Endothelial cell of umbilical vein (primary cell): ENCODE measurements at regions not wholly inside any gene's neighbourhood (a gene's known extent, or its start where the extent isn't known, plus 50 kb on each side); places are given as distances from the start of the nearest gene placed in this dataset.

Experiments used
- BruUV-seq: library from RNA; stranded (reverse); fragments of 400-500 nt; replicated peaks from 2 replicates; lab custom pipeline; 2021; lab: Mats Ljungman, UMichigan
- CTCF ChIA-PET: fragments of 300-600, 350-600 bp; sonication (Branson Sonifier 250); formaldehyde crosslinking; loops from one replicate; lab custom pipeline; 2021; ENCODE audit warnings: antibody characterized with exemption, inconsistent platforms; lab: Charles Lee
- POLR2A ChIA-PET: fragments of 300-600, 350-600 bp; sonication (Branson Sonifier 250); formaldehyde crosslinking; loops from one replicate; lab custom pipeline; 2021; ENCODE audit warnings: antibody characterized with exemption, inconsistent platforms; lab: Charles Lee
- DNase-seq: peaks from one replicate; pipeline ENCODE4 v3.0.0-alpha.2; 2011; ENCODE audit warnings: low read depth, low spot score
- FAIRE-seq: peaks from 2 replicates; lab custom pipeline; 2011; peaks lifted over from hg19 to GRCh38; lab: Jason Lieb, UNC
- H2AFZ ChIP-seq: 2 replicates; pipeline ENCODE4 v1.6.0; 2012; ENCODE audit warnings: low read depth, low read length, control low read depth, inconsistent platforms
- H3K27ac ChIP-seq: 2 replicates; pipeline ENCODE4 v1.5.1; 2011; ENCODE audit warnings: low read depth, mild to moderate bottlenecking, control low read depth, low read length, moderate library complexity; ENCODE audit not compliant: insufficient read depth
- H3K27me3 ChIP-seq, 2 experiments: 2 replicates each; pipeline versions ENCODE4 v1.6.0 to v1.6.1; 2011; ENCODE audit warnings: low read length in 2 of 2, mixed read lengths in 1 of 2; ENCODE audit not compliant: control insufficient read depth in 2 of 2, insufficient read depth in 2 of 2
- H3K36me3 ChIP-seq, 2 experiments: 2 replicates in 1 of 2; 3 replicates in 1 of 2; pipeline ENCODE4 v1.5.1; 2011; ENCODE audit warnings: low read length in 2 of 2, mild to moderate bottlenecking in 1 of 2, moderate library complexity in 1 of 2; ENCODE audit not compliant: control insufficient read depth in 2 of 2, insufficient read depth in 2 of 2; ENCODE audit errors: extremely low read depth in 1 of 2
- H3K4me1 ChIP-seq: 3 replicates; pipeline ENCODE4 v1.5.1; 2011; ENCODE audit warnings: mild to moderate bottlenecking, low read length; ENCODE audit not compliant: control insufficient read depth, insufficient read depth; ENCODE audit errors: extremely low read depth
- H3K4me2 ChIP-seq: 2 replicates; pipeline ENCODE4 v1.6.1; 2011; ENCODE audit warnings: low read length, control low read depth, mixed read lengths; ENCODE audit not compliant: insufficient read depth
- H3K4me3 ChIP-seq, 3 experiments: fragments of 200-600 bp in 1 of 3; sonication (generic), shearing (Covaris generic) in 1 of 3; replicated peaks in 1 of 3; 2 replicates each; pipeline ENCODE4 v1.5.1; 2011 to 2016; ENCODE audit warnings: control low read depth in 3 of 3, low read length in 3 of 3, mild to moderate bottlenecking in 2 of 3, inconsistent platforms in 1 of 3, low read depth in 1 of 3, moderate library complexity in 1 of 3; ENCODE audit not compliant: insufficient read depth in 1 of 3
- H3K79me2 ChIP-seq: 2 replicates; pipeline ENCODE4 v1.6.0; 2012; ENCODE audit warnings: low read length, inconsistent platforms; ENCODE audit not compliant: control insufficient read depth, insufficient read depth
- H3K9ac ChIP-seq: replicated peaks from 2 replicates; pipeline ENCODE3; 2011; ENCODE audit warnings: low read length, control low read depth; ENCODE audit not compliant: insufficient read depth; ENCODE audit errors: extremely low read depth
- H3K9me1 ChIP-seq: replicated peaks from 3 replicates; pipeline ENCODE4 v1.6.0; 2011; ENCODE audit warnings: mild to moderate bottlenecking, low read length; ENCODE audit not compliant: control insufficient read depth, insufficient read depth; ENCODE audit errors: extremely low read depth
- H3K9me3 ChIP-seq: replicated peaks from 2 replicates; pipeline ENCODE4 v1.5.1; 2012; ENCODE audit warnings: low read length, inconsistent platforms; ENCODE audit not compliant: control insufficient read depth, insufficient read depth
- H4K20me1 ChIP-seq: replicated peaks from 2 replicates; pipeline ENCODE3; 2011; ENCODE audit warnings: mild to moderate bottlenecking, low read length; ENCODE audit not compliant: control insufficient read depth, insufficient read depth; ENCODE audit errors: extremely low read depth
- EZH2 ChIP-seq: IDR thresholded peaks from 2 replicates; pipeline ENCODE4 v1.6.1; 2012; ENCODE audit warnings: borderline replicate concordance, low read depth, mild to moderate bottlenecking, moderate library complexity, low read length, inconsistent platforms; ENCODE audit not compliant: severe bottlenecking
- FOS ChIP-seq: IDR thresholded peaks from 2 replicates; pipeline ENCODE4 v1.6.1; 2011; ENCODE audit warnings: mild to moderate bottlenecking, low read length, moderate library complexity, borderline replicate concordance; ENCODE audit not compliant: insufficient read depth
- GATA2 ChIP-seq: IDR thresholded peaks from 2 replicates; pipeline ENCODE4 v1.7.0; 2011; ENCODE audit warnings: low read depth, mild to moderate bottlenecking, moderate library complexity, mixed read lengths, low read length; ENCODE audit not compliant: insufficient read length, insufficient read depth
- JUN ChIP-seq: IDR thresholded peaks from 2 replicates; pipeline ENCODE4 v1.6.1; 2011; ENCODE audit warnings: borderline replicate concordance, low read depth; ENCODE audit not compliant: insufficient read length, insufficient read depth
- MYC ChIP-seq: IDR thresholded peaks from one replicate; pipeline ENCODE4 v1.6.1; 2011; ENCODE audit warnings: mild to moderate bottlenecking, low read depth, low read length
- POLR2A ChIP-seq: IDR thresholded peaks from 2 replicates; pipeline ENCODE4 v1.6.1; 2012; ENCODE audit warnings: low read depth, mild to moderate bottlenecking, control low read depth, low read length
- POLR2AphosphoS5 ChIP-seq: IDR thresholded peaks from 2 replicates; pipeline ENCODE4 v1.6.1; 2012; ENCODE audit warnings: low read depth, mild to moderate bottlenecking, control low read depth, low read length, moderate library complexity; ENCODE audit not compliant: insufficient read depth
- dilution Hi-C: fragments of 300-500 bp; cut with MboI; formaldehyde crosslinking; loops from one replicate; pipeline ENCODE4 v1.15.0; 2019; ENCODE audit warnings: low sequenced_read_pairs; ENCODE audit not compliant: extremely low pct_ligation_motif_present
- intact Hi-C: fragments of 100-400 bp; cut with micrococcal nuclease; formaldehyde crosslinking; loops from one replicate; pipeline ENCODE4 v1.10.0; 2022
- TF ChIP-seq, protein P1 (sequence below): IDR thresholded peaks from 2 replicates; pipeline ENCODE4 v1.6.1; 2011; ENCODE audit not compliant: insufficient read depth, insufficient read length
- TF ChIP-seq, protein P2 (sequence below), 2 donors: IDR thresholded peaks; 1 replicate in 1 of 2; 2 replicates in 1 of 2; pipeline ENCODE4 v1.5.1; 2011; ENCODE audit warnings: low read length in 2 of 2, mild to moderate bottlenecking in 2 of 2, moderate library complexity in 2 of 2, control low read depth in 1 of 2, inconsistent platforms in 1 of 2, low read depth in 1 of 2; ENCODE audit not compliant: insufficient read depth in 1 of 2; ENCODE audit errors: extremely low read depth in 1 of 2

DNA sequence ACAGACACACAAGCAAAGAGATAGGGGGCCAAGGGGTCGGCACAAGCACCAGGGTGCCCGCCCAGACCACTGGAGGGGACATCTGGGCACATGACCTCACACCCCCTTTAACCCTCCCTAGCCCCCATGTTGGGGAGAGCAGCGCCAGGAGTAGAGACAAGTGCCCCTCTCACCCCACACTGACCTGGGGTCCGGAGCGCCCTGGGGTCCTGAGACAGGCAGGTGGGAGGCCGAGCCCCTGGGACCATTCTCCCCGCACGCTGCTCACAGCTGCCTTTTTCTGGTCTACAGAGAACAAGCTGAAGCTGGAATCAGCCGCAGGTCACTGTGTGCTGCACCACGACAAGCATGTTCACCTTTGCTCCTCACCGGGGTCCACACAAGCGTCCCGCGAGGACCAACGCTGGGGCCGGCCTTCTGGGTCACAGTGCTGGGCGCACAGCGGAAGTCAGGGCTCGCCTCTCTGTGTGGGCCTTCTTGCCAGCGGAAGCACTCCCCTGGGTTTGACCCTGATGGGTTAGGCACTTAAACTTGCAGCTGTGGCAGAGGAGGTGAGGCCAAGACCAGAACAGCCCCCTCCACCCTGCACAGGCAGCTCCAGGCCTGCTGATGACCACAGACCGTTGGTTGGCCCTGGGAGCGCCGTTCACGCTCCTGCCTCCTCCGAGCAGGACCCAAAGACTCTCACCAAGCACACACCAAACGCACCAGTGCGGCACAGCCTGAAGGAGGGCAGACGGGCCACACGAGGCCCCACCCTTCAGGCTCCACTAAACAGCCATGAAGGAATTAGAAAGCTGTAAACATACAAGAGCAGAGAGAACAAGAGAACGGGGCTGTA, 275.3 kb downstream of the EIPR1 start:
- no peak for TF ChIP-seq JUN
- TF ChIP-seq POLR2A = no peak
- TF ChIP-seq, protein P1, sequence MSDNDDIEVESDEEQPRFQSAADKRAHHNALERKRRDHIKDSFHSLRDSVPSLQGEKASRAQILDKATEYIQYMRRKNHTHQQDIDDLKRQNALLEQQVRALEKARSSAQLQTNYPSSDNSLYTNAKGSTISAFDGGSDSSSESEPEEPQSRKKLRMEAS = no peak
- no peak for TF ChIP-seq MYC
- no peak for TF ChIP-seq FOS
- no peak for TF ChIP-seq POLR2AphosphoS5
- no peak for TF ChIP-seq GATA2
- TF ChIP-seq, protein P2, sequence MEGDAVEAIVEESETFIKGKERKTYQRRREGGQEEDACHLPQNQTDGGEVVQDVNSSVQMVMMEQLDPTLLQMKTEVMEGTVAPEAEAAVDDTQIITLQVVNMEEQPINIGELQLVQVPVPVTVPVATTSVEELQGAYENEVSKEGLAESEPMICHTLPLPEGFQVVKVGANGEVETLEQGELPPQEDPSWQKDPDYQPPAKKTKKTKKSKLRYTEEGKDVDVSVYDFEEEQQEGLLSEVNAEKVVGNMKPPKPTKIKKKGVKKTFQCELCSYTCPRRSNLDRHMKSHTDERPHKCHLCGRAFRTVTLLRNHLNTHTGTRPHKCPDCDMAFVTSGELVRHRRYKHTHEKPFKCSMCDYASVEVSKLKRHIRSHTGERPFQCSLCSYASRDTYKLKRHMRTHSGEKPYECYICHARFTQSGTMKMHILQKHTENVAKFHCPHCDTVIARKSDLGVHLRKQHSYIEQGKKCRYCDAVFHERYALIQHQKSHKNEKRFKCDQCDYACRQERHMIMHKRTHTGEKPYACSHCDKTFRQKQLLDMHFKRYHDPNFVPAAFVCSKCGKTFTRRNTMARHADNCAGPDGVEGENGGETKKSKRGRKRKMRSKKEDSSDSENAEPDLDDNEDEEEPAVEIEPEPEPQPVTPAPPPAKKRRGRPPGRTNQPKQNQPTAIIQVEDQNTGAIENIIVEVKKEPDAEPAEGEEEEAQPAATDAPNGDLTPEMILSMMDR (IDR thresholded peaks at IDR 0.05; ENCODE audit: extremely low read depth in 1 of 2, insufficient read depth in 1 of 2, low read depth in 1 of 2, low read length in 2 of 2) = no peak
- no peak for TF ChIP-seq EZH2
- Histone ChIP-seq H3K9me1 (no peaks in the 10 kb centered on the region), H4K20me1 (no peaks in the 10 kb centered on the region), H3K4me3 (no peak overlapping the region), H3K27me3 (no peaks in the 10 kb centered on the region), H3K4me2 (no peak overlapping the region), H3K9me3 (no peaks in the 10 kb centered on the region), H3K27ac (no peak overlapping the region), H2AFZ (no peak overlapping the region), H3K79me2 (no peaks in the 10 kb centered on the region), H3K4me1 (no peaks in the 10 kb centered on the region), H3K9ac (no peak overlapping the region), H3K36me3 (no peaks in the 10 kb centered on the region)
- DNase-seq (no peak), FAIRE-seq (no peak)
- ChIA-PET CTCF (no interaction called here), POLR2A (no interaction called here)
- dilution Hi-C loops (no loop called here), intact Hi-C loops (no loop called here)
- BruUV-seq = no TSS peak
